ENCODE measurements at regions not wholly inside any gene's neighbourhood (a gene's known extent, or its start where the extent isn't known, plus 50 kb on each side); places are given as distances from the start of the nearest gene placed in this dataset.

DNA sequence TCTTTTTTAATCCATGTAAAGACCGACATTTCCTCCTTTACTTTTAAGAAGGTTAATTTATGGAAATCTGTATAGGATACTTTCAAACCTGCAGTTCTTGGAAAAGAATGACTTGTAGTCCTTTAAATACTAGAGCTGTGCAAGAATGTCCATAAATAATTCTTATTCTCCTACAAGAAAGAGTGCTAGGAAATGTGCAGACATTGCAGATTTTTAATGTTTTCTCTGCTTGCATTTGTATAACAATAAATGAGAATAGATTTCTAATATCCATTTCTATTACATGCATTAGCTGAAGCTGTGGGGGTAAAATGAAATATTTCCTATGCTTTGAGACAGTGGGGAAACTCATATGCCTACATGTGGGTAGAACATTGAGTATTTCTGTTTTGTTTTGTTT is 607.2 kb upstream of the NOVA1 start:
- 67 to 70% methylated on average over 1 of the region's 1 CpG for WGBS, 2 donors (ENCODE audit: low coverage in 1 of 2)

GRCh38 chr14:27211741-27212140 is 613.9 kb upstream of the NOVA1 start:
- H3K9me3 ChIP-seq, result no peaks in the 10 kb centered on the region
- H3K4me1 ChIP-seq, result no peaks in the 10 kb centered on the region
- in situ Hi-C loops (cut with MboI; ENCODE audit: low pct_ligation_motif_present in 1 of 4, low pct_unique_long_range_greater_than_20kb in 1 of 4, low sequenced_read_pairs in 3 of 4) (no loop called here), intact Hi-C loops (cut with DNase I; ENCODE audit: low total_unique reads) (no loop called here)
- no peak overlapping the region for H3K4me3 ChIP-seq
- TF ChIP-seq POLR2A (IDR thresholded peaks at IDR 0.05) (no peak), POLR2AphosphoS5 (IDR thresholded peaks at IDR 0.05) (no peak), EP300 (IDR thresholded peaks at IDR 0.05; ENCODE audit: low read depth) (no peak), CTCF (IDR thresholded peaks at IDR 0.05) (no peak)
- no peak overlapping the region for H3K27ac ChIP-seq
- no peaks in the 10 kb centered on the region for H3K27me3 ChIP-seq
- DNase-seq, result no peak
- H3K36me3 ChIP-seq, result no peaks in the 10 kb centered on the region

More for the DNA sequence above, 607.2 kb upstream of the NOVA1 start:
- Histone ChIP-seq H3K4me1 (no peaks in the 10 kb centered on the region), H3K27ac (no peak overlapping the region), H3K9me3 (no peaks in the 10 kb centered on the region), H3K36me3 (no peaks in the 10 kb centered on the region), H3K27me3 (no peaks in the 10 kb centered on the region), H3K4me3 (no peak overlapping the region)
- in situ Hi-C loops (cut with MboI; ENCODE audit: low pct_ligation_motif_present in 1 of 4, low pct_unique_long_range_greater_than_20kb in 1 of 4, low sequenced_read_pairs in 3 of 4) (no loop called here), intact Hi-C loops (cut with DNase I; ENCODE audit: low total_unique reads) (no loop called here)
- no peak for TF ChIP-seq EP300 (IDR thresholded peaks at IDR 0.05; ENCODE audit: low read depth)
- no peak for TF ChIP-seq POLR2A (IDR thresholded peaks at IDR 0.05)
- TF ChIP-seq CTCF (IDR thresholded peaks at IDR 0.05), result no peak
- TF ChIP-seq POLR2AphosphoS5 (IDR thresholded peaks at IDR 0.05), result no peak
- DNase-seq, result no peak

GRCh38 chr14:27222671-27223070 is 624.8 kb upstream of the NOVA1 start:
- no peak for DNase-seq
- no peaks in the 10 kb centered on the region for H3K36me3 ChIP-seq
- 74 to 84% methylated on average over 2 of the region's 2 CpGs for WGBS, 2 donors (ENCODE audit: low coverage in 1 of 2)
- H3K27me3 ChIP-seq, result no peaks in the 10 kb centered on the region
- H3K9me3 ChIP-seq, result no peaks in the 10 kb centered on the region
- intact Hi-C loops (cut with DNase I; ENCODE audit: low total_unique reads), result no loop called here
- TF ChIP-seq POLR2AphosphoS5 (IDR thresholded peaks at IDR 0.05) (no peak), EP300 (IDR thresholded peaks at IDR 0.05; ENCODE audit: low read depth) (no peak), POLR2A (IDR thresholded peaks at IDR 0.05) (no peak), CTCF (IDR thresholded peaks at IDR 0.05) (no peak)
- H3K4me3 ChIP-seq, result no peak overlapping the region
- H3K4me1 ChIP-seq, result no peaks in the 10 kb centered on the region
- H3K27ac ChIP-seq, result no peak overlapping the region
- in situ Hi-C loops (cut with MboI; ENCODE audit: low pct_ligation_motif_present in 1 of 4, low pct_unique_long_range_greater_than_20kb in 1 of 4, low sequenced_read_pairs in 3 of 4), result no loop called here

DNA sequence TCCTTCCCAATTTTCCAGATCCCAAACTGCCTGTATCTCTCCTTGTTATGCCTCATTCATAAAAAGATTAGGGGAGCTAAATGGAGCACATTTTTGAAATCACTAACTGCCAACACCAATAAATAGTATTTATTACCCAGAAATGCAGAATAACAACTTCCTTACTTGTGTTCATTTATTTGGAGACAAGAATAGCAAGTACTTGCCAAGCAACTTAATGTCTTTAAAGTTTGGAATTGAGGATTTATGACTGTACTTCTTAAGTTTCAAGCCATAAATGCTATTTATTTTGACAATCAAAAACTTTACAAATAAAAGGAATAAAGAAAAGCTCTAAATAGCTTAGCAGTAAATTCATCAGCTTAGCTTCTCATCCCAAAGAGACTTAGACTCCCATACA is 626.1 kb upstream of the NOVA1 start:
- Histone ChIP-seq H3K9me3 (no peaks in the 10 kb centered on the region), H3K4me3 (no peak overlapping the region), H3K27ac (no peak overlapping the region), H3K4me1 (no peaks in the 10 kb centered on the region), H3K36me3 (no peaks in the 10 kb centered on the region), H3K27me3 (no peaks in the 10 kb centered on the region)
- intact Hi-C loops (cut with DNase I; ENCODE audit: low total_unique reads) (no loop called here), in situ Hi-C loops (cut with MboI; ENCODE audit: low pct_ligation_motif_present in 1 of 4, low pct_unique_long_range_greater_than_20kb in 1 of 4, low sequenced_read_pairs in 3 of 4) (no loop called here)
- no peak for DNase-seq
- TF ChIP-seq CTCF (IDR thresholded peaks at IDR 0.05), result no peak
- TF ChIP-seq EP300 (IDR thresholded peaks at IDR 0.05; ENCODE audit: low read depth), result no peak
- TF ChIP-seq POLR2AphosphoS5 (IDR thresholded peaks at IDR 0.05), result no peak
- TF ChIP-seq POLR2A (IDR thresholded peaks at IDR 0.05), result no peak
